Muscle of arm (tissue), 1 donor: ENCODE measurements at regions not wholly inside any gene's neighbourhood (a gene's known extent, or its start where the extent isn't known, plus 50 kb on each side); places are given as distances from the start of the nearest gene placed in this dataset.

ENCODE experiments used
- DNase-seq: peaks from one replicate; pipeline ENCODE4 v3.0.0-alpha.2; 2013

GRCh38 chr11:109862835-109863234 is 230.4 kb upstream of the ZC3H12C start:
- DNase-seq, result no peak

GRCh38 chr11:109864151-109864661 is 229.0 kb upstream of the ZC3H12C start:
- DNase-seq, result no peak

- no peak for DNase-seq
Measured at GRCh38 chr11:109864834-109865547, 228.2 kb upstream of the ZC3H12C start.

GRCh38 chr11:109865548-109866186 is 227.5 kb upstream of the ZC3H12C start:
- DNase-seq, result no peak

- DNase-seq, result no peak
Measured at GRCh38 chr11:109867784-109868183, 225.4 kb upstream of the ZC3H12C start.

- DNase-seq, result no peak
Measured at GRCh38 chr11:109869536-109869935, 223.7 kb upstream of the ZC3H12C start.

- no peak for DNase-seq
Measured at GRCh38 chr11:109870297-109870696, 222.9 kb upstream of the ZC3H12C start.

- no peak for DNase-seq
Measured at GRCh38 chr11:109877043-109877442, 216.1 kb upstream of the ZC3H12C start.

GRCh38 chr11:109884501-109884900 is 208.7 kb upstream of the ZC3H12C start:
- no peak for DNase-seq

- no peak for DNase-seq
Measured at GRCh38 chr11:109885006-109885405, 208.2 kb upstream of the ZC3H12C start.

GRCh38 chr11:109892321-109892794 is 200.8 kb upstream of the ZC3H12C start:
- DNase-seq, result no peak

- DNase-seq, result peak; percentile 13
Measured at GRCh38 chr11:109894242-109894641, 198.9 kb upstream of the ZC3H12C start.

GRCh38 chr11:109898592-109898991 is 194.6 kb upstream of the ZC3H12C start:
- DNase-seq, result no peak

GRCh38 chr11:109902764-109903433 is 190.3 kb upstream of the ZC3H12C start:
- DNase-seq, result no peak

GRCh38 chr11:109911488-109911887 is 181.7 kb upstream of the ZC3H12C start:
- DNase-seq, result no peak

- DNase-seq, result no peak
Measured at GRCh38 chr11:109914038-109914437, 179.2 kb upstream of the ZC3H12C start.

- DNase-seq, result no peak
Measured at GRCh38 chr11:109914809-109915653, 178.2 kb upstream of the ZC3H12C start.

GRCh38 chr11:109926941-109927340 is 166.3 kb upstream of the ZC3H12C start:
- no peak for DNase-seq

- no peak for DNase-seq
Measured at GRCh38 chr11:109929308-109929707, 163.9 kb upstream of the ZC3H12C start.

GRCh38 chr11:109933126-109933525 is 160.1 kb upstream of the ZC3H12C start:
- no peak for DNase-seq

- no peak for DNase-seq
Measured at GRCh38 chr11:109934151-109934550, 159.0 kb upstream of the ZC3H12C start.
